ENCODE measurements at regions not wholly inside any gene's neighbourhood (a gene's known extent, or its start where the extent isn't known, plus 50 kb on each side); places are given as distances from the start of the nearest gene placed in this dataset.

GRCh38 chr2:188065386-188065785 lies 226.3 kb upstream of the GULP1 start:
- Histone ChIP-seq H2AK9ac (replicated peaks; ENCODE audit: low read depth, low read length, poor library complexity) (no peak overlapping the region), H4K20me1 (ENCODE audit: insufficient read depth, low read length) (no peaks in the 10 kb centered on the region), H3K36me3 (ENCODE audit: control insufficient read depth, insufficient read depth, low read length) (no peaks in the 10 kb centered on the region), H3K79me1 (ENCODE audit: low read depth in 1 of 2, low read length in 2 of 2) (no peaks in the 10 kb centered on the region), H3K56ac (ENCODE audit: extremely low read depth, insufficient read depth, low read length) (no peak overlapping the region), H2AK5ac (ENCODE audit: low read depth, low read length) (no peak overlapping the region), H3K4me3 (ENCODE audit: insufficient read depth, low read depth, low read length) (no peak overlapping the region), H3K27me3 (ENCODE audit: control insufficient read depth, insufficient read depth, low read length) (no peaks in the 10 kb centered on the region), H3K9ac (ENCODE audit: low read depth, low read length) (no peak overlapping the region), H2BK20ac (ENCODE audit: low read depth, low read length) (no peak overlapping the region), H2BK120ac (ENCODE audit: low read depth, low read length) (no peak overlapping the region), H3K9me3 (ENCODE audit: control insufficient read depth, insufficient read depth, low read length) (no peaks in the 10 kb centered on the region), H2AFZ (replicated peaks; ENCODE audit: low read length, poor library complexity) (no peak overlapping the region), H2BK5ac (ENCODE audit: low read depth, low read length, poor library complexity, severe bottlenecking) (no peak overlapping the region), H3K4ac (ENCODE audit: low read depth, low read length) (no peak overlapping the region), H3K27ac (ENCODE audit: insufficient read depth, low read length) (no peak overlapping the region), H3K23ac (ENCODE audit: low read depth, low read length) (no peak overlapping the region), H3K14ac (replicated peaks; ENCODE audit: low read depth, low read length) (no peak overlapping the region), H4K91ac (ENCODE audit: insufficient read depth, low read depth, low read length) (no peak overlapping the region), H4K8ac (ENCODE audit: low read depth in 2 of 2, low read length in 2 of 2) (no peak overlapping the region), H4K5ac (ENCODE audit: low read depth, low read length) (no peak overlapping the region), H3K9me1 (ENCODE audit: insufficient read depth, low read length) (no peaks in the 10 kb centered on the region), H3K18ac (ENCODE audit: low read depth, low read length) (no peak overlapping the region), H2BK15ac (ENCODE audit: low read depth, low read length) (no peak overlapping the region), H3K4me1 (ENCODE audit: control insufficient read depth, insufficient read depth, low read length) (peaks cover 2% of the 10 kb centered on the region), H3K4me2 (ENCODE audit: low read depth, low read length) (no peak overlapping the region)
- BruUV-seq (replicated peaks): no TSS peak
- DNase-seq (no peak), ATAC-seq (ENCODE audit: low read depth) (no peak)
- CTCF ChIA-PET: no interaction called here
- dilution Hi-C loops (cut with HindIII; ENCODE audit: low sequenced_read_pairs, unreplicated experiment): no loop called here
- in situ Hi-C loops (cut with MboI; ENCODE audit: low sequenced_read_pairs): no loop called here
- POLR2A ChIA-PET (ENCODE audit: unreplicated experiment): no interaction called here
- TF ChIP-seq BHLHE40 (IDR thresholded peaks at IDR 0.05; ENCODE audit: low read depth, low read length) (no peak), MAZ (IDR thresholded peaks at IDR 0.05; ENCODE audit: borderline replicate concordance, low read depth, low read length) (no peak), MAFK (IDR thresholded peaks at IDR 0.05; ENCODE audit: low read depth, low read length) (no peak), CTCF (conservative IDR thresholded peaks at IDR 0.05; ENCODE audit: low read depth, low read length) (no peak), RFX5 (IDR thresholded peaks at IDR 0.05; ENCODE audit: low read depth, low read length) (no peak), POLR2A (IDR thresholded peaks at IDR 0.05; ENCODE audit: low read depth, low read length) (no peak), USF2 (IDR thresholded peaks at IDR 0.05; ENCODE audit: low read depth, low read length) (no peak), CHD1 (IDR thresholded peaks at IDR 0.05; ENCODE audit: low read depth, low read length) (no peak), FOS (IDR thresholded peaks at IDR 0.05; ENCODE audit: low read depth, low read length) (no peak), CEBPB (IDR thresholded peaks at IDR 0.05; ENCODE audit: low read depth, low read length) (no peak), ELK1 (IDR thresholded peaks at IDR 0.05; ENCODE audit: borderline replicate concordance, low read depth, low read length) (no peak), RAD21 (IDR thresholded peaks at IDR 0.05; ENCODE audit: low read length) (no peak), MXI1 (IDR thresholded peaks at IDR 0.05; ENCODE audit: borderline replicate concordance, low read depth, low read length) (no peak), SMC3 (IDR thresholded peaks at IDR 0.05; ENCODE audit: low read depth, low read length) (no peak), RCOR1 (IDR thresholded peaks at IDR 0.05; ENCODE audit: insufficient replicate concordance, low read length) (no peak), NFE2L2 (IDR thresholded peaks at IDR 0.05; ENCODE audit: low read depth, low read length) (no peak)
- no CpG with 5 or more reads among the region's 6 CpGs for WGBS, 2 experiments (ENCODE audit: extremely low coverage in 2 of 2, insufficient read length in 1 of 2)
- intact Hi-C loops (cut with micrococcal nuclease): no loop called here
